ENCODE measurements at regions not wholly inside any gene's neighbourhood (a gene's known extent, or its start where the extent isn't known, plus 50 kb on each side); places are given as distances from the start of the nearest gene placed in this dataset.
"Not testable (repeated sequence)": the region's sequence is repeated elsewhere in the genome, so short reads cannot be mapped to it uniquely, and the experiment has no call there.

- no peak for DNase-seq
Measured at GRCh38 chr7:149682038-149682437, 91.3 kb downstream of the ZNF467 start.

- no peak for DNase-seq
Measured at GRCh38 chr7:149681274-149681673, 92.1 kb downstream of the ZNF467 start.

GRCh38 chr7:149680331-149681025 lies 92.9 kb downstream of the ZNF467 start:
- no peak for DNase-seq

- DNase-seq: not testable (repeated sequence)
Measured at GRCh38 chr7:149674728-149675385, 98.5 kb downstream of the ZNF467 start.

GRCh38 chr7:149673006-149673405 lies 100.4 kb downstream of the ZNF467 start:
- DNase-seq: no peak

GRCh38 chr7:149670288-149670687 lies 103.1 kb downstream of the ZNF467 start:
- peak; percentile 5 to 72 for DNase-seq

- no peak for DNase-seq
Measured at GRCh38 chr7:149669121-149669818, 104.1 kb downstream of the ZNF467 start.

- DNase-seq: no peak
Measured at GRCh38 chr7:149666360-149666945, 106.9 kb downstream of the ZNF467 start.

GRCh38 chr7:149665618-149666017 lies 107.8 kb downstream of the ZNF467 start:
- not testable (repeated sequence) for DNase-seq

- DNase-seq: no peak
Measured at GRCh38 chr7:149664666-149665065, 108.7 kb downstream of the ZNF467 start.

- DNase-seq: no peak
Measured at GRCh38 chr7:149664176-149664575, 109.2 kb downstream of the ZNF467 start.

- DNase-seq: peak; percentile 23 to 44
Measured at GRCh38 chr7:149662591-149663095, 110.7 kb downstream of the ZNF467 start.

- DNase-seq: no peak
Measured at GRCh38 chr7:149655784-149656183, 117.6 kb downstream of the ZNF467 start.

- DNase-seq: no peak
Measured at GRCh38 chr7:149654588-149654987, 118.8 kb downstream of the ZNF467 start.

GRCh38 chr7:149650190-149650589 lies 123.2 kb downstream of the ZNF467 start:
- DNase-seq: not testable (repeated sequence)

GRCh38 chr7:149644754-149645153 lies 128.6 kb downstream of the ZNF467 start:
- no peak for DNase-seq

GRCh38 chr7:149642589-149642988 lies 130.8 kb downstream of the ZNF467 start:
- DNase-seq: no peak

- no peak for DNase-seq
Measured at GRCh38 chr7:149638566-149639320, 134.6 kb downstream of the ZNF467 start.

- no peak for DNase-seq
Measured at GRCh38 chr7:149637911-149638565, 135.3 kb downstream of the ZNF467 start.

GRCh38 chr7:149635561-149636329 lies 137.6 kb downstream of the ZNF467 start:
- DNase-seq: no peak
